ENCODE measurements at regions not wholly inside any gene's neighbourhood (a gene's known extent, or its start where the extent isn't known, plus 50 kb on each side); places are given as distances from the start of the nearest gene placed in this dataset.

GRCh38 chr12:92628476-92628875 lies 74.3 kb upstream of the PLEKHG7 start:
- Histone ChIP-seq H3K27ac (no peak overlapping the region), H3K36me3 (no peaks in the 10 kb centered on the region), H3K9me3 (no peaks in the 10 kb centered on the region), H3K27me3 (no peaks in the 10 kb centered on the region), H3K4me1 (no peaks in the 10 kb centered on the region), H3K9ac (ENCODE audit: low read depth in 2 of 2, low read length in 2 of 2) (no peak overlapping the region), H3K4me3 (no peak overlapping the region)
- DNase-seq: no peak
- TF ChIP-seq CTCF (IDR thresholded peaks at IDR 0.05): no peak
- intact Hi-C loops (cut with DNase I): no loop called here

GRCh38 chr12:92627511-92627910 lies 75.3 kb upstream of the PLEKHG7 start:
- no peak for TF ChIP-seq CTCF (IDR thresholded peaks at IDR 0.05)
- H3K4me3 ChIP-seq: no peak overlapping the region
- no peak overlapping the region for H3K27ac ChIP-seq
- no peaks in the 10 kb centered on the region for H3K27me3 ChIP-seq
- no peaks in the 10 kb centered on the region for H3K9me3 ChIP-seq
- DNase-seq: no peak
- H3K9ac ChIP-seq (ENCODE audit: low read depth in 2 of 2, low read length in 2 of 2): no peak overlapping the region
- no peaks in the 10 kb centered on the region for H3K4me1 ChIP-seq
- intact Hi-C loops (cut with DNase I): no loop called here
- H3K36me3 ChIP-seq: no peaks in the 10 kb centered on the region

- H3K36me3 ChIP-seq: no peaks in the 10 kb centered on the region
- H3K27ac ChIP-seq: no peak overlapping the region
- no peak for DNase-seq
- no peaks in the 10 kb centered on the region for H3K4me1 ChIP-seq
- H3K4me3 ChIP-seq: no peak overlapping the region
- H3K9me3 ChIP-seq: no peaks in the 10 kb centered on the region
- H3K9ac ChIP-seq (ENCODE audit: low read depth in 2 of 2, low read length in 2 of 2): no peak overlapping the region
- H3K27me3 ChIP-seq: no peaks in the 10 kb centered on the region
- no peak for TF ChIP-seq CTCF (IDR thresholded peaks at IDR 0.05)
- intact Hi-C loops (cut with DNase I): no loop called here
These were observed 77.0 kb upstream of the PLEKHG7 start for GRCh38 chr12:92625639-92626310.

GRCh38 chr12:92624236-92624635 lies 78.6 kb upstream of the PLEKHG7 start:
- Histone ChIP-seq H3K27ac (no peak overlapping the region), H3K4me1 (no peaks in the 10 kb centered on the region), H3K9me3 (no peaks in the 10 kb centered on the region), H3K9ac (ENCODE audit: low read depth in 2 of 2, low read length in 2 of 2) (no peak overlapping the region), H3K4me3 (no peak overlapping the region), H3K36me3 (no peaks in the 10 kb centered on the region), H3K27me3 (no peaks in the 10 kb centered on the region)
- intact Hi-C loops (cut with DNase I): no loop called here
- no peak for DNase-seq
- no peak for TF ChIP-seq CTCF (IDR thresholded peaks at IDR 0.05)

GRCh38 chr12:92623386-92623785 lies 79.4 kb upstream of the PLEKHG7 start:
- no peak overlapping the region for H3K27ac ChIP-seq
- H3K9ac ChIP-seq (ENCODE audit: low read depth in 2 of 2, low read length in 2 of 2): no peak overlapping the region
- TF ChIP-seq CTCF (IDR thresholded peaks at IDR 0.05): no peak
- no peaks in the 10 kb centered on the region for H3K27me3 ChIP-seq
- intact Hi-C loops (cut with DNase I): no loop called here
- H3K4me1 ChIP-seq: no peaks in the 10 kb centered on the region
- H3K36me3 ChIP-seq: no peaks in the 10 kb centered on the region
- no peak overlapping the region for H3K4me3 ChIP-seq
- no peaks in the 10 kb centered on the region for H3K9me3 ChIP-seq
- no peak for DNase-seq

Data from colonic mucosa (tissue), 4 donors.